ENCODE measurements at regions not wholly inside any gene's neighbourhood (a gene's known extent, or its start where the extent isn't known, plus 50 kb on each side); places are given as distances from the start of the nearest gene placed in this dataset.

- Histone ChIP-seq H3K4me3 (ENCODE audit: low read depth, low read length) (no peak overlapping the region), H3K4ac (ENCODE audit: low read depth, low read length) (no peak overlapping the region), H2BK12ac (ENCODE audit: low read length) (no peak overlapping the region), H2BK120ac (ENCODE audit: insufficient read depth, low read length, poor library complexity) (no peak overlapping the region), H3K79me1 (ENCODE audit: low read length) (no peaks in the 10 kb centered on the region), H3K27me3 (ENCODE audit: insufficient read depth, low read length) (no peaks in the 10 kb centered on the region), H3K4me2 (ENCODE audit: low read length) (no peak overlapping the region), H3K18ac (ENCODE audit: low read length) (no peak overlapping the region), H4K12ac (ENCODE audit: low read depth, low read length) (no peak overlapping the region), H3K14ac (ENCODE audit: low read length) (no peak overlapping the region), H3K79me2 (ENCODE audit: control insufficient read depth, insufficient read depth, low read length, poor library complexity) (no peaks in the 10 kb centered on the region), H2AK5ac (ENCODE audit: low read length) (no peak overlapping the region), H3K36me3 (ENCODE audit: control insufficient read depth in 1 of 2, insufficient read depth in 2 of 2, low read length in 2 of 2) (no peaks in the 10 kb centered on the region), H3K9ac (ENCODE audit: low read length) (no peak overlapping the region), H4K91ac (ENCODE audit: low read depth, low read length) (no peak overlapping the region), H3K27ac (ENCODE audit: low read depth, low read length) (no peak overlapping the region), H2BK5ac (ENCODE audit: low read depth, low read length, poor library complexity) (no peak overlapping the region), H3K4me1 (ENCODE audit: control insufficient read depth in 1 of 2, insufficient read depth in 2 of 2, low read length in 2 of 2) (peaks cover 2 to 6% of the 10 kb centered on the region in 2 experiments), H4K8ac (ENCODE audit: low read depth, low read length) (no peak overlapping the region), H3K9me3 (ENCODE audit: insufficient read depth, low read depth, low read length) (no peaks in the 10 kb centered on the region), H2AFZ (ENCODE audit: insufficient read depth, low read length, poor library complexity) (no peak overlapping the region), H3K23ac (ENCODE audit: low read length) (no peak overlapping the region)
- no CpG with 5 or more reads among the region's 5 CpGs for WGBS (ENCODE audit: extremely low coverage, insufficient coverage, insufficient read length)
- peak; percentile 97 to 99 for DNase-seq
Observed at GRCh38 chr1:93739472-93739871, 57.8 kb upstream of the BCAR3 start.

- peaks cover 2 to 6% of the 10 kb centered on the region in 2 experiments for H3K4me1 ChIP-seq (ENCODE audit: control insufficient read depth in 1 of 2, insufficient read depth in 2 of 2, low read length in 2 of 2)
- H4K91ac ChIP-seq (ENCODE audit: low read depth, low read length), result no peak overlapping the region
- no peak overlapping the region for H2AFZ ChIP-seq (ENCODE audit: insufficient read depth, low read length, poor library complexity)
- no peak overlapping the region for H3K9ac ChIP-seq (ENCODE audit: low read length)
- H3K79me1 ChIP-seq (ENCODE audit: low read length), result no peaks in the 10 kb centered on the region
- H3K18ac ChIP-seq (ENCODE audit: low read length), result no peak overlapping the region
- no peak overlapping the region for H2BK12ac ChIP-seq (ENCODE audit: low read length)
- no peaks in the 10 kb centered on the region for H3K27me3 ChIP-seq (ENCODE audit: insufficient read depth, low read length)
- no peak overlapping the region for H3K23ac ChIP-seq (ENCODE audit: low read length)
- H3K14ac ChIP-seq (ENCODE audit: low read length), result no peak overlapping the region
- no peak overlapping the region for H2BK120ac ChIP-seq (ENCODE audit: insufficient read depth, low read length, poor library complexity)
- H3K4ac ChIP-seq (ENCODE audit: low read depth, low read length), result no peak overlapping the region
- no peak overlapping the region for H4K8ac ChIP-seq (ENCODE audit: low read depth, low read length)
- peak; percentile 59 to 76 for DNase-seq
- H3K79me2 ChIP-seq (ENCODE audit: control insufficient read depth, insufficient read depth, low read length, poor library complexity), result no peaks in the 10 kb centered on the region
- H2AK5ac ChIP-seq (ENCODE audit: low read length), result no peak overlapping the region
- no peak overlapping the region for H3K27ac ChIP-seq (ENCODE audit: low read depth, low read length)
- no peak overlapping the region for H3K4me2 ChIP-seq (ENCODE audit: low read length)
- WGBS (ENCODE audit: extremely low coverage, insufficient coverage, insufficient read length), result no CpG with 5 or more reads among the region's 5 CpGs
- H3K36me3 ChIP-seq (ENCODE audit: control insufficient read depth in 1 of 2, insufficient read depth in 2 of 2, low read length in 2 of 2), result no peaks in the 10 kb centered on the region
- H3K4me3 ChIP-seq (ENCODE audit: low read depth, low read length), result no peak overlapping the region
- no peak overlapping the region for H4K12ac ChIP-seq (ENCODE audit: low read depth, low read length)
- H2BK5ac ChIP-seq (ENCODE audit: low read depth, low read length, poor library complexity), result no peak overlapping the region
- H3K9me3 ChIP-seq (ENCODE audit: insufficient read depth, low read depth, low read length), result no peaks in the 10 kb centered on the region
Observed at GRCh38 chr1:93738926-93739325, 57.3 kb upstream of the BCAR3 start.

GRCh38 chr1:93738075-93738622, 56.5 kb upstream of the BCAR3 start:
- H4K12ac ChIP-seq (ENCODE audit: low read depth, low read length), result no peak overlapping the region
- no peaks in the 10 kb centered on the region for H3K36me3 ChIP-seq (ENCODE audit: control insufficient read depth in 1 of 2, insufficient read depth in 2 of 2, low read length in 2 of 2)
- H2BK120ac ChIP-seq (ENCODE audit: insufficient read depth, low read length, poor library complexity), result no peak overlapping the region
- H2BK5ac ChIP-seq (ENCODE audit: low read depth, low read length, poor library complexity), result no peak overlapping the region
- H3K4me2 ChIP-seq (ENCODE audit: low read length), result no peak overlapping the region
- no peak overlapping the region for H2BK12ac ChIP-seq (ENCODE audit: low read length)
- H3K18ac ChIP-seq (ENCODE audit: low read length), result no peak overlapping the region
- no peak overlapping the region for H4K91ac ChIP-seq (ENCODE audit: low read depth, low read length)
- H3K79me2 ChIP-seq (ENCODE audit: control insufficient read depth, insufficient read depth, low read length, poor library complexity), result no peaks in the 10 kb centered on the region
- no peak overlapping the region for H3K14ac ChIP-seq (ENCODE audit: low read length)
- no peaks in the 10 kb centered on the region for H3K9me3 ChIP-seq (ENCODE audit: insufficient read depth, low read depth, low read length)
- no CpG with 5 or more reads among the region's 7 CpGs for WGBS (ENCODE audit: extremely low coverage, insufficient coverage, insufficient read length)
- no peak overlapping the region for H3K4me3 ChIP-seq (ENCODE audit: low read depth, low read length)
- no peak overlapping the region for H2AK5ac ChIP-seq (ENCODE audit: low read length)
- no peak overlapping the region for H3K9ac ChIP-seq (ENCODE audit: low read length)
- no peak overlapping the region for H4K8ac ChIP-seq (ENCODE audit: low read depth, low read length)
- H3K27ac ChIP-seq (ENCODE audit: low read depth, low read length), result no peak overlapping the region
- no peaks in the 10 kb centered on the region for H3K27me3 ChIP-seq (ENCODE audit: insufficient read depth, low read length)
- no peak overlapping the region for H2AFZ ChIP-seq (ENCODE audit: insufficient read depth, low read length, poor library complexity)
- H3K23ac ChIP-seq (ENCODE audit: low read length), result no peak overlapping the region
- peak; percentile 63 to 88 for DNase-seq
- H3K4ac ChIP-seq (ENCODE audit: low read depth, low read length), result no peak overlapping the region
- peaks cover 2 to 6% of the 10 kb centered on the region in 2 experiments for H3K4me1 ChIP-seq (ENCODE audit: control insufficient read depth in 1 of 2, insufficient read depth in 2 of 2, low read length in 2 of 2)
- H3K79me1 ChIP-seq (ENCODE audit: low read length), result no peaks in the 10 kb centered on the region

- Histone ChIP-seq H3K9me3 (ENCODE audit: insufficient read depth, low read depth, low read length) (no peaks in the 10 kb centered on the region), H3K4me2 (ENCODE audit: low read length) (no peak overlapping the region), H3K18ac (ENCODE audit: low read length) (no peak overlapping the region), H2AK5ac (ENCODE audit: low read length) (no peak overlapping the region), H2BK120ac (ENCODE audit: insufficient read depth, low read length, poor library complexity) (no peak overlapping the region), H3K14ac (ENCODE audit: low read length) (no peak overlapping the region), H3K36me3 (ENCODE audit: control insufficient read depth in 1 of 2, insufficient read depth in 2 of 2, low read length in 2 of 2) (no peaks in the 10 kb centered on the region), H4K91ac (ENCODE audit: low read depth, low read length) (no peak overlapping the region), H2BK5ac (ENCODE audit: low read depth, low read length, poor library complexity) (no peak overlapping the region), H4K8ac (ENCODE audit: low read depth, low read length) (no peak overlapping the region), H2BK12ac (ENCODE audit: low read length) (no peak overlapping the region), H3K27ac (ENCODE audit: low read depth, low read length) (no peak overlapping the region), H3K27me3 (ENCODE audit: insufficient read depth, low read length) (no peaks in the 10 kb centered on the region), H3K4me3 (ENCODE audit: low read depth, low read length) (no peak overlapping the region), H3K79me2 (ENCODE audit: control insufficient read depth, insufficient read depth, low read length, poor library complexity) (no peaks in the 10 kb centered on the region), H3K23ac (ENCODE audit: low read length) (no peak overlapping the region), H3K79me1 (ENCODE audit: low read length) (no peaks in the 10 kb centered on the region), H2AFZ (ENCODE audit: insufficient read depth, low read length, poor library complexity) (no peak overlapping the region), H4K12ac (ENCODE audit: low read depth, low read length) (no peak overlapping the region), H3K9ac (ENCODE audit: low read length) (no peak overlapping the region), H3K4me1 (ENCODE audit: control insufficient read depth in 1 of 2, insufficient read depth in 2 of 2, low read length in 2 of 2) (peaks cover 2 to 6% of the 10 kb centered on the region in 2 experiments), H3K4ac (ENCODE audit: low read depth, low read length) (no peak overlapping the region)
- DNase-seq, result peak; percentile 79 to 93
- WGBS (ENCODE audit: extremely low coverage, insufficient coverage, insufficient read length), result no CpG with 5 or more reads among the region's 3 CpGs
Observed at GRCh38 chr1:93735722-93736121, 54.1 kb upstream of the BCAR3 start.
